Activated CD4-positive, alpha-beta memory T cell treated with anti-CD3 and anti-CD28 coated beads for 36 hours (primary cell): ENCODE measurements at regions not wholly inside any gene's neighbourhood (a gene's known extent, or its start where the extent isn't known, plus 50 kb on each side); places are given as distances from the start of the nearest gene placed in this dataset.

Experiments
- CTCF ChIA-PET: fragments of 350-600 bp; sonication (Branson Sonifier 250); formaldehyde crosslinking; loops from one replicate; lab custom pipeline; 2021; ENCODE audit warnings: antibody characterized with exemption, inconsistent platforms; lab: Charles Lee
- POLR2A ChIA-PET: fragments of 350-600 bp; sonication (Branson Sonifier 250); formaldehyde crosslinking; loops from one replicate; lab custom pipeline; 2021; ENCODE audit warnings: antibody characterized with exemption; lab: Charles Lee
- DNase-seq: peaks from one replicate; pipeline ENCODE4 v3.0.0-alpha.2; 2020
- H3K27ac Mint-ChIP-seq: one replicate; pipeline ENCODE4 v1.8.0; 2021; ENCODE audit warnings: mixed read lengths
- H3K27me3 Mint-ChIP-seq: one replicate; pipeline ENCODE4 v1.8.0; 2021; ENCODE audit warnings: mixed read lengths
- H3K36me3 Mint-ChIP-seq: one replicate; pipeline ENCODE4 v1.8.0; 2021; ENCODE audit warnings: mixed read lengths
- H3K4me1 Mint-ChIP-seq: one replicate; pipeline ENCODE4 v1.8.0; 2021; ENCODE audit warnings: low read depth, mixed read lengths
- H3K4me3 Mint-ChIP-seq: one replicate; pipeline ENCODE4 v1.8.0; 2021; ENCODE audit warnings: mild to moderate bottlenecking, mixed read lengths
- H3K9me3 Mint-ChIP-seq: one replicate; pipeline ENCODE4 v1.8.0; 2021; ENCODE audit warnings: mixed read lengths
- intact Hi-C: fragments of 100-400 bp; cut with micrococcal nuclease; formaldehyde crosslinking; loops from one replicate; pipeline ENCODE4 v1.15.1; 2023

GRCh38 chr9:135223831-135224230 lies 136.4 kb downstream of the OLFM1 start:
- POLR2A ChIA-PET: no interaction called here
- Mint-ChIP-seq H3K4me3 (no peak overlapping the region), H3K4me1 (no peaks in the 10 kb centered on the region), H3K9me3 (no peaks in the 10 kb centered on the region), H3K36me3 (no peaks in the 10 kb centered on the region), H3K27ac (no peak overlapping the region), H3K27me3 (no peaks in the 10 kb centered on the region)
- intact Hi-C loops: no loop called here
- DNase-seq: no peak
- CTCF ChIA-PET: no interaction called here

- Mint-ChIP-seq H3K27me3 (no peaks in the 10 kb centered on the region), H3K4me3 (no peak overlapping the region), H3K4me1 (no peaks in the 10 kb centered on the region), H3K27ac (no peak overlapping the region), H3K9me3 (no peaks in the 10 kb centered on the region), H3K36me3 (no peaks in the 10 kb centered on the region)
- DNase-seq: no peak
- intact Hi-C loops: no loop called here
- ChIA-PET CTCF (no interaction called here), POLR2A (no interaction called here)
These were observed 136.9 kb downstream of the OLFM1 start for GRCh38 chr9:135224286-135224877.

- Mint-ChIP-seq H3K36me3 (no peaks in the 10 kb centered on the region), H3K4me1 (no peaks in the 10 kb centered on the region), H3K4me3 (no peak overlapping the region), H3K27ac (no peak overlapping the region), H3K9me3 (no peaks in the 10 kb centered on the region), H3K27me3 (no peaks in the 10 kb centered on the region)
- intact Hi-C loops: no loop called here
- POLR2A ChIA-PET: no interaction called here
- no peak for DNase-seq
- CTCF ChIA-PET: no interaction called here
These were observed 137.6 kb downstream of the OLFM1 start for GRCh38 chr9:135224921-135225541.

GRCh38 chr9:135225619-135226228 lies 138.3 kb downstream of the OLFM1 start:
- Mint-ChIP-seq H3K4me3 (no peak overlapping the region), H3K9me3 (no peaks in the 10 kb centered on the region), H3K27ac (no peak overlapping the region), H3K4me1 (no peaks in the 10 kb centered on the region), H3K27me3 (peaks cover 5% of the 10 kb centered on the region), H3K36me3 (no peaks in the 10 kb centered on the region)
- CTCF ChIA-PET: no interaction called here
- no peak for DNase-seq
- intact Hi-C loops: no loop called here
- POLR2A ChIA-PET: no interaction called here

- ChIA-PET POLR2A (no interaction called here), CTCF (no interaction called here)
- intact Hi-C loops: no loop called here
- H3K36me3 Mint-ChIP-seq: no peaks in the 10 kb centered on the region
- no peaks in the 10 kb centered on the region for H3K4me1 Mint-ChIP-seq
- no peaks in the 10 kb centered on the region for H3K9me3 Mint-ChIP-seq
- H3K27me3 Mint-ChIP-seq: peaks cover 8% of the 10 kb centered on the region
- H3K4me3 Mint-ChIP-seq: no peak overlapping the region
- DNase-seq: no peak
- no peak overlapping the region for H3K27ac Mint-ChIP-seq
These were observed 139.0 kb downstream of the OLFM1 start for GRCh38 chr9:135226369-135227050.

GRCh38 chr9:135227641-135228251 lies 140.3 kb downstream of the OLFM1 start:
- DNase-seq: no peak
- Mint-ChIP-seq H3K27me3 (peaks cover 10% of the 10 kb centered on the region), H3K27ac (no peak overlapping the region), H3K4me1 (no peaks in the 10 kb centered on the region), H3K4me3 (no peak overlapping the region), H3K36me3 (no peaks in the 10 kb centered on the region), H3K9me3 (no peaks in the 10 kb centered on the region)
- POLR2A ChIA-PET: no interaction called here
- intact Hi-C loops: no loop called here
- CTCF ChIA-PET: no interaction called here

- CTCF ChIA-PET: interaction anchor here (0.6 kb wide), 1 partner anchor 428 kb away, joined by 3 read pairs; no protein-coding TSS in a partner anchor
- intact Hi-C loops: no loop called here
These were observed 141.0 kb downstream of the OLFM1 start for GRCh38 chr9:135228345-135228982.

GRCh38 chr9:135228983-135229625 lies 141.6 kb downstream of the OLFM1 start:
- CTCF ChIA-PET: interaction anchor here (0.6 kb wide), 1 partner anchor 429 kb away, joined by 3 read pairs; no protein-coding TSS in a partner anchor
- H3K4me1 Mint-ChIP-seq: no peaks in the 10 kb centered on the region
- no peak overlapping the region for H3K4me3 Mint-ChIP-seq
- H3K27me3 Mint-ChIP-seq: peaks cover 12% of the 10 kb centered on the region
- no peak for DNase-seq
- peaks cover 10% of the 10 kb centered on the region for H3K9me3 Mint-ChIP-seq
- intact Hi-C loops: no loop called here
- no peak overlapping the region for H3K27ac Mint-ChIP-seq
- H3K36me3 Mint-ChIP-seq: no peaks in the 10 kb centered on the region
- POLR2A ChIA-PET: no interaction called here

More at GRCh38 chr9:135228345-135228982, 141.0 kb downstream of the OLFM1 start:
- Mint-ChIP-seq H3K27me3 (peaks cover 10% of the 10 kb centered on the region), H3K4me3 (no peak overlapping the region), H3K27ac (no peak overlapping the region), H3K36me3 (no peaks in the 10 kb centered on the region), H3K4me1 (no peaks in the 10 kb centered on the region), H3K9me3 (peaks cover 4% of the 10 kb centered on the region)
- no peak for DNase-seq
- POLR2A ChIA-PET: no interaction called here

GRCh38 chr9:135229701-135230385 lies 142.4 kb downstream of the OLFM1 start:
- H3K4me1 Mint-ChIP-seq: no peaks in the 10 kb centered on the region
- no peaks in the 10 kb centered on the region for H3K36me3 Mint-ChIP-seq
- ChIA-PET POLR2A (no interaction called here), CTCF (no interaction called here)
- DNase-seq: no peak
- peaks cover 14% of the 10 kb centered on the region for H3K27me3 Mint-ChIP-seq
- H3K4me3 Mint-ChIP-seq: no peak overlapping the region
- H3K9me3 Mint-ChIP-seq: peaks cover 14% of the 10 kb centered on the region
- H3K27ac Mint-ChIP-seq: no peak overlapping the region
- intact Hi-C loops: no loop called here

GRCh38 chr9:135230386-135230765 lies 142.9 kb downstream of the OLFM1 start:
- Mint-ChIP-seq H3K4me3 (no peak overlapping the region), H3K4me1 (no peaks in the 10 kb centered on the region), H3K9me3 (peaks cover 14% of the 10 kb centered on the region), H3K27me3 (peaks cover 14% of the 10 kb centered on the region), H3K36me3 (no peaks in the 10 kb centered on the region), H3K27ac (no peak overlapping the region)
- POLR2A ChIA-PET: no interaction called here
- CTCF ChIA-PET: no interaction called here
- no peak for DNase-seq
- intact Hi-C loops: no loop called here

- no peak overlapping the region for H3K4me3 Mint-ChIP-seq
- H3K36me3 Mint-ChIP-seq: no peaks in the 10 kb centered on the region
- H3K4me1 Mint-ChIP-seq: no peaks in the 10 kb centered on the region
- peaks cover 14% of the 10 kb centered on the region for H3K27me3 Mint-ChIP-seq
- POLR2A ChIA-PET: no interaction called here
- H3K9me3 Mint-ChIP-seq: peaks cover 14% of the 10 kb centered on the region
- intact Hi-C loops: no loop called here
- H3K27ac Mint-ChIP-seq: no peak overlapping the region
- no peak for DNase-seq
- CTCF ChIA-PET: no interaction called here
These were observed 143.5 kb downstream of the OLFM1 start for GRCh38 chr9:135230817-135231520.
